Peyer's patch (tissue), 4 donors: ENCODE measurements at regions not wholly inside any gene's neighbourhood (a gene's known extent, or its start where the extent isn't known, plus 50 kb on each side); places are given as distances from the start of the nearest gene placed in this dataset.
"Not testable (repeated sequence)": the region's sequence is repeated elsewhere in the genome, so short reads cannot be mapped to it uniquely, and the experiment has no call there.

Experiments
- DNase-seq, 3 donors: peaks; one replicate each; pipeline ENCODE4 v3.0.0-alpha.2; 2017 to 2019
- H3K27ac ChIP-seq, 4 donors: fragments of 200-600 bp; sonication (generic); one replicate each; pipeline ENCODE4 v1.5.1; 2016 to 2019
- H3K27me3 ChIP-seq, 2 donors: fragments of 200-600 bp; sonication (generic); one replicate each; pipeline ENCODE4 v1.5.1; 2019
- H3K36me3 ChIP-seq, 3 donors: fragments of 200-600 bp; sonication (generic); one replicate each; pipeline ENCODE4 v1.5.1; 2016 to 2019
- H3K4me1 ChIP-seq, 4 donors: fragments of 200-600 bp; sonication (generic); one replicate each; pipeline ENCODE4 v1.5.1; 2016 to 2019
- H3K4me3 ChIP-seq, 4 donors: fragments of 200-600 bp; sonication (generic); 1 replicate in 3 of 4; 2 replicates in 1 of 4; pipeline ENCODE4 v1.5.1; 2016 to 2019; ENCODE audit warnings: mild to moderate bottlenecking in 1 of 4
- H3K9me3 ChIP-seq, 4 donors: fragments of 200-600 bp; sonication (generic); one replicate each; pipeline ENCODE4 v1.5.1; 2016 to 2019; ENCODE audit warnings: mild to moderate bottlenecking in 1 of 4
- POLR2A ChIP-seq, 2 donors: fragments of 450-650 bp; IDR thresholded peaks; one replicate each; pipeline ENCODE4 v1.5.1; 2017; ENCODE audit warnings: antibody characterized with exemption in 2 of 2, mild to moderate bottlenecking in 2 of 2, moderate library complexity in 2 of 2
- TF ChIP-seq, protein P1 (sequence below), 6 experiments: fragments of 450-650 bp in 4 of 6; fragments of 200-600 bp in 2 of 6; sonication (generic) in 1 of 6; IDR thresholded peaks; one replicate each; pipeline ENCODE4 v1.5.1; 2017 to 2019; ENCODE audit warnings: antibody characterized with exemption in 6 of 6, mild to moderate bottlenecking in 3 of 6, moderate library complexity in 1 of 6

- H3K36me3 ChIP-seq, result no peaks in the 10 kb centered on the region
- no peak for DNase-seq
- no peaks in the 10 kb centered on the region for H3K4me1 ChIP-seq
- no peaks in the 10 kb centered on the region for H3K9me3 ChIP-seq
- H3K27me3 ChIP-seq, result no peaks in the 10 kb centered on the region
- no peak for TF ChIP-seq POLR2A (IDR thresholded peaks at IDR 0.05)
- TF ChIP-seq, protein P1, sequence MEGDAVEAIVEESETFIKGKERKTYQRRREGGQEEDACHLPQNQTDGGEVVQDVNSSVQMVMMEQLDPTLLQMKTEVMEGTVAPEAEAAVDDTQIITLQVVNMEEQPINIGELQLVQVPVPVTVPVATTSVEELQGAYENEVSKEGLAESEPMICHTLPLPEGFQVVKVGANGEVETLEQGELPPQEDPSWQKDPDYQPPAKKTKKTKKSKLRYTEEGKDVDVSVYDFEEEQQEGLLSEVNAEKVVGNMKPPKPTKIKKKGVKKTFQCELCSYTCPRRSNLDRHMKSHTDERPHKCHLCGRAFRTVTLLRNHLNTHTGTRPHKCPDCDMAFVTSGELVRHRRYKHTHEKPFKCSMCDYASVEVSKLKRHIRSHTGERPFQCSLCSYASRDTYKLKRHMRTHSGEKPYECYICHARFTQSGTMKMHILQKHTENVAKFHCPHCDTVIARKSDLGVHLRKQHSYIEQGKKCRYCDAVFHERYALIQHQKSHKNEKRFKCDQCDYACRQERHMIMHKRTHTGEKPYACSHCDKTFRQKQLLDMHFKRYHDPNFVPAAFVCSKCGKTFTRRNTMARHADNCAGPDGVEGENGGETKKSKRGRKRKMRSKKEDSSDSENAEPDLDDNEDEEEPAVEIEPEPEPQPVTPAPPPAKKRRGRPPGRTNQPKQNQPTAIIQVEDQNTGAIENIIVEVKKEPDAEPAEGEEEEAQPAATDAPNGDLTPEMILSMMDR (IDR thresholded peaks at IDR 0.05), result no peak
- H3K4me3 ChIP-seq, result no peak overlapping the region
- no peak overlapping the region for H3K27ac ChIP-seq
Measured at GRCh38 chr20:43349841-43350240, 107.9 kb upstream of the SRSF6 start.

GRCh38 chr20:43347839-43348238 is 109.9 kb upstream of the SRSF6 start:
- not testable (repeated sequence) for H3K27ac ChIP-seq, H3K4me1 ChIP-seq, DNase-seq, H3K9me3 ChIP-seq, H3K36me3 ChIP-seq, H3K27me3 ChIP-seq, H3K4me3 ChIP-seq

- H3K27me3 ChIP-seq, result no peaks in the 10 kb centered on the region
- no peaks in the 10 kb centered on the region for H3K4me1 ChIP-seq
- H3K36me3 ChIP-seq, result no peaks in the 10 kb centered on the region
- DNase-seq, result no peak
- TF ChIP-seq POLR2A (IDR thresholded peaks at IDR 0.05), result no peak
- TF ChIP-seq, protein P1 (IDR thresholded peaks at IDR 0.05), result no peak
- H3K27ac ChIP-seq, result no peak overlapping the region
- H3K9me3 ChIP-seq, result no peaks in the 10 kb centered on the region
- H3K4me3 ChIP-seq, result no peak overlapping the region
Measured at GRCh38 chr20:43345676-43346075, 112.0 kb upstream of the SRSF6 start.

- TF ChIP-seq, protein P1 (IDR thresholded peaks at IDR 0.05), result no peak
- TF ChIP-seq POLR2A (IDR thresholded peaks at IDR 0.05), result no peak
- Histone ChIP-seq H3K4me1 (no peaks in the 10 kb centered on the region), H3K9me3 (no peaks in the 10 kb centered on the region), H3K4me3 (no peak overlapping the region), H3K27ac (no peak overlapping the region), H3K27me3 (no peaks in the 10 kb centered on the region), H3K36me3 (no peaks in the 10 kb centered on the region)
- DNase-seq, result no peak
Measured at GRCh38 chr20:43341511-43341910, 116.2 kb upstream of the SRSF6 start.

DNA sequence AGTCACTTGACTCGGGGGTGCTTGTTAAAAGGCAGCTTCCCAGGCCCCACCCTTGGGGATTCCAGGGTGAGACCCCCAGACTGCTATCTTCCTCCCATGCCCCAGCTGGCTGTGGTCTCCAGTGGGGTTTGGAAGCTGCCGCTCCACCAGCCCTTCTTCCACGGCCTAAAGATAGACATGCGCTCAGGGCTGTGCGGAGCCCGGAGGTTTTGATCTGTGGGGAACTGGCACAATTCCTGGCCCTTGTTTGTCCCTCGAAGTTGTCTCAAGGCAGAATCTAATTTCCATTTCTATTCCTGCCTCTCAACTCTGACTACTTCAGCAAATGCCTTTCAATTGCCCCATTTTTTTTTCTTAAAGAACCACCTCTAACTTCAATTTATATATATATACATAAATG is 120.7 kb upstream of the SRSF6 start:
- TF ChIP-seq, protein P1 (IDR thresholded peaks at IDR 0.05), result no peak
- TF ChIP-seq POLR2A (IDR thresholded peaks at IDR 0.05), result no peak
- H3K27ac ChIP-seq, result no peak overlapping the region
- H3K36me3 ChIP-seq, result no peaks in the 10 kb centered on the region
- H3K27me3 ChIP-seq, result no peaks in the 10 kb centered on the region
- H3K9me3 ChIP-seq, result peaks cover 0 to 9% (median 0%) of the 10 kb centered on the region in 4 donors
- H3K4me3 ChIP-seq, result no peak overlapping the region
- no peak for DNase-seq
- no peaks in the 10 kb centered on the region for H3K4me1 ChIP-seq

DNA sequence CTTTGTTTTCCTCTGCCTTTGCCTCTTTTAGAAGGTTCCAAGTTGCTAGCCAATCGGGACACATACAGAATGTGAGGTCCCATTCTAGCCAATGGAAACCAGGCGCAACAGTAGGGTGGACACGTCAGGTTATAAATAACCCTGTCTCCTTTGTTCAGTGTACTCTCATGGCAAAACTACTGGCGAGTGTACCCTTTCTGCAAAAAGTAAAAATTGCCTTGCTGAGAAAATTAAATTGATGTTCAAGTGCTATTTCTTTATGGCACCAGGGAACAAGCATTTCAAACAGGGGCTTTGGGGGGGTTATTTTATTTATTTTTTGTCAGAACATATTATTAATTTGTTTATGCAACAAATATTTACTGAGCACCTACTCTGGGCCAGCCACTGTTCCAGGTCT is 123.6 kb upstream of the SRSF6 start:
- no peak for DNase-seq
- Histone ChIP-seq H3K36me3 (no peaks in the 10 kb centered on the region), H3K4me3 (no peak overlapping the region), H3K4me1 (no peaks in the 10 kb centered on the region), H3K9me3 (peaks cover 0 to 9% (median 0%) of the 10 kb centered on the region in 4 donors), H3K27ac (no peak overlapping the region), H3K27me3 (no peaks in the 10 kb centered on the region)
- TF ChIP-seq, protein P1 (IDR thresholded peaks at IDR 0.05), result no peak
- TF ChIP-seq POLR2A (IDR thresholded peaks at IDR 0.05), result no peak
